WTC11 (cell line): ENCODE measurements at regions not wholly inside any gene's neighbourhood (a gene's known extent, or its start where the extent isn't known, plus 50 kb on each side); places are given as distances from the start of the nearest gene placed in this dataset.

Experiments used
- ATAC-seq: fragments of 200-7000 bp; cut with Tn5 transposase; 2 replicates; pipeline ENCODE4 v1.10.0; 2021; ENCODE audit warnings: mild to moderate bottlenecking, moderate library complexity
- CTCF ChIA-PET: fragments of 300-600 bp; sonication (Branson Sonifier 250); formaldehyde crosslinking; loops from one replicate; lab custom pipeline; 2021; ENCODE audit warnings: antibody characterized with exemption; lab: Charles Lee
- POLR2A ChIA-PET: fragments of 350-600 bp; sonication (Branson Sonifier 250); formaldehyde crosslinking; loops from one replicate; lab custom pipeline; 2021; ENCODE audit warnings: antibody characterized with exemption; lab: Charles Lee
- DNase-seq: peaks from one replicate; pipeline ENCODE4 v3.0.0; 2021; ENCODE audit warnings: low spot score
- H3K27ac Mint-ChIP-seq: 2 replicates; pipeline ENCODE4 v1.8.0; 2021; ENCODE audit warnings: mixed read lengths
- H3K27me3 Mint-ChIP-seq: 2 replicates; pipeline ENCODE4 v1.8.0; 2021; ENCODE audit warnings: low read depth, mild to moderate bottlenecking, moderate library complexity, mixed read lengths
- H3K36me3 Mint-ChIP-seq: 2 replicates; pipeline ENCODE4 v1.8.0; 2021; ENCODE audit warnings: mixed read lengths
- H3K4me1 Mint-ChIP-seq: 2 replicates; pipeline ENCODE4 v1.8.0; 2022; ENCODE audit warnings: mixed read lengths
- H3K4me3 Mint-ChIP-seq: 2 replicates; pipeline ENCODE4 v1.8.0; 2021; ENCODE audit warnings: mild to moderate bottlenecking, moderate library complexity, mixed read lengths
- H3K9me3 Mint-ChIP-seq: 2 replicates; pipeline ENCODE4 v1.8.0; 2021; ENCODE audit warnings: mixed read lengths
- ELF4 ChIP-seq: sonication (generic); formaldehyde crosslinking; IDR thresholded peaks from 2 replicates; pipeline ENCODE4 v1.8.1; 2022; ENCODE audit warnings: low read depth, mild to moderate bottlenecking, moderate library complexity, missing genetic modification reagents
- FOXK1 ChIP-seq: sonication (generic); formaldehyde crosslinking; IDR thresholded peaks from 2 replicates; pipeline ENCODE4 v1.8.0; 2022; ENCODE audit warnings: mild to moderate bottlenecking, moderate library complexity, missing genetic modification reagents
- NFYB ChIP-seq: sonication (generic); formaldehyde crosslinking; conservative IDR thresholded peaks from 2 replicates; pipeline ENCODE4 v1.8.0; 2022; ENCODE audit warnings: low read depth, missing genetic modification reagents
- RORB ChIP-seq: fragments of 250-450 bp; sonication (Bioruptor Pico); IDR thresholded peaks from 2 replicates; pipeline ENCODE4 v1.9.0; 2021; ENCODE audit warnings: mild to moderate bottlenecking
- TF ChIP-seq, protein P1 (sequence below): sonication (generic); formaldehyde crosslinking; IDR thresholded peaks from 2 replicates; pipeline ENCODE4 v1.8.1; 2023; ENCODE audit warnings: mild to moderate bottlenecking, missing genetic modification reagents
- TF ChIP-seq, protein P2 (sequence below): sonication (generic); formaldehyde crosslinking; IDR thresholded peaks from 2 replicates; pipeline ENCODE4 v1.8.0; 2022; ENCODE audit warnings: mild to moderate bottlenecking, missing genetic modification reagents
- TF ChIP-seq, protein P3 (sequence below): sonication (generic); formaldehyde crosslinking; IDR thresholded peaks from 2 replicates; pipeline ENCODE4 v1.8.1; 2022; ENCODE audit warnings: low read depth, missing genetic modification reagents, borderline replicate concordance
- TF ChIP-seq, protein P4 (sequence below): fragments of 250-450 bp; sonication (Bioruptor Pico); conservative IDR thresholded peaks from 2 replicates; pipeline ENCODE4 v1.9.0; 2021; ENCODE audit warnings: mild to moderate bottlenecking
- TF ChIP-seq, protein P5 (sequence below): fragments of 250-450 bp; sonication (Bioruptor Pico); IDR thresholded peaks from 2 replicates; pipeline ENCODE4 v1.9.0; 2021; ENCODE audit warnings: mild to moderate bottlenecking
- TF ChIP-seq, protein P6 (sequence below): fragments of 250-450 bp; sonication (Bioruptor Pico); IDR thresholded peaks from 2 replicates; pipeline ENCODE4 v1.9.0; 2021; ENCODE audit warnings: mild to moderate bottlenecking
- TF ChIP-seq, protein P7 (sequence below): sonication (generic); formaldehyde crosslinking; IDR thresholded peaks from 2 replicates; pipeline ENCODE4 v1.8.1; 2023; ENCODE audit warnings: mild to moderate bottlenecking, missing genetic modification reagents, moderate library complexity

DNA sequence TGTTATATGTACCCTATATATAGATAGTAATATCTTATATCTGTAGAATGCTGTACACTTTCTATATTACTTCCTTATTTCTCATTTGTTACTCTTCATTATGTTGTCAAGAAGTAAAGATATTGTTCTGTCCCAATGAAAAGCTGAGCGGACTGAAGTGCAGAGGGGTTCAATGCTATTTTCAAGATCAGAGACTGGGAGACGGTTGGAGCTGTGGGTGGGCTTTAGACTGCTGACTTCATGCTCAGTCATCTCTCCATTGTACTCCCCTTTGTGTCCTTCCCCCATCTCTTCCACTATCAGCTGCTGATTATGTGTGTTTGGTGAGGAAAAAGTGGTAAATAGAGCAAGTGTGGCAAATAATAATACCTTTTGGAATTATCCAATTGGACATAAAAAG lies 532.3 kb upstream of the ZNF608 start (continued):
- TF ChIP-seq RORB (CRISPR knock-in tag): no peak
- TF ChIP-seq, protein P1, sequence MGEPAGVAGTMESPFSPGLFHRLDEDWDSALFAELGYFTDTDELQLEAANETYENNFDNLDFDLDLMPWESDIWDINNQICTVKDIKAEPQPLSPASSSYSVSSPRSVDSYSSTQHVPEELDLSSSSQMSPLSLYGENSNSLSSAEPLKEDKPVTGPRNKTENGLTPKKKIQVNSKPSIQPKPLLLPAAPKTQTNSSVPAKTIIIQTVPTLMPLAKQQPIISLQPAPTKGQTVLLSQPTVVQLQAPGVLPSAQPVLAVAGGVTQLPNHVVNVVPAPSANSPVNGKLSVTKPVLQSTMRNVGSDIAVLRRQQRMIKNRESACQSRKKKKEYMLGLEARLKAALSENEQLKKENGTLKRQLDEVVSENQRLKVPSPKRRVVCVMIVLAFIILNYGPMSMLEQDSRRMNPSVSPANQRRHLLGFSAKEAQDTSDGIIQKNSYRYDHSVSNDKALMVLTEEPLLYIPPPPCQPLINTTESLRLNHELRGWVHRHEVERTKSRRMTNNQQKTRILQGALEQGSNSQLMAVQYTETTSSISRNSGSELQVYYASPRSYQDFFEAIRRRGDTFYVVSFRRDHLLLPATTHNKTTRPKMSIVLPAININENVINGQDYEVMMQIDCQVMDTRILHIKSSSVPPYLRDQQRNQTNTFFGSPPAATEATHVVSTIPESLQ: no peak

DNA sequence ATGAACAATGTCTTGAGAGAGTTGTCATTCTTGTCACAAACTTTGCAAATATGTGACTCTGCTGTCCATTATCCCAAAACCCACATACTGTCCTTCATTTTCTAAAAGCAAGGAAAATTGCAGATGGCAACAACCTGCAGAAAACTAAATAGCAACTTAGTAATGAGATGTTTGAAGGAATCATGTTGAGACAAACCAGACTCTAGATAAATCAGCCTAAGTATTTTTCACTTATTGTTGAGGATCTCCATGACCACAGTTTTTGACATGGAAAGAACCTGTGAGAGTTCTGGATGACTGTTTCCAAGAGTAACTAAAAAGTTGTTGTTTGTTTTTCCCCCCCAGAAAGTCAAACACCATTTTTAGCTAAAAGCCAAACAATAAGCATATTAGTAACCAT lies 535.2 kb upstream of the ZNF608 start:
- Mint-ChIP-seq H3K9me3 (no peaks in the 10 kb centered on the region), H3K36me3 (no peaks in the 10 kb centered on the region), H3K27ac (no peak overlapping the region), H3K4me1 (peaks cover 4% of the 10 kb centered on the region), H3K27me3 (no peaks in the 10 kb centered on the region), H3K4me3 (no peak overlapping the region)
- ATAC-seq: no peak
- ChIA-PET POLR2A (no interaction called here), CTCF (no interaction called here)
- TF ChIP-seq NFYB (no peak), FOXK1 (CRISPR knock-in tag) (no peak), ELF4 (CRISPR knock-in tag) (no peak)
- TF ChIP-seq, protein P2, sequence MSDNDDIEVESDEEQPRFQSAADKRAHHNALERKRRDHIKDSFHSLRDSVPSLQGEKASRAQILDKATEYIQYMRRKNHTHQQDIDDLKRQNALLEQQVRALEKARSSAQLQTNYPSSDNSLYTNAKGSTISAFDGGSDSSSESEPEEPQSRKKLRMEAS (CRISPR knock-in tag): no peak
- TF ChIP-seq, protein P3, sequence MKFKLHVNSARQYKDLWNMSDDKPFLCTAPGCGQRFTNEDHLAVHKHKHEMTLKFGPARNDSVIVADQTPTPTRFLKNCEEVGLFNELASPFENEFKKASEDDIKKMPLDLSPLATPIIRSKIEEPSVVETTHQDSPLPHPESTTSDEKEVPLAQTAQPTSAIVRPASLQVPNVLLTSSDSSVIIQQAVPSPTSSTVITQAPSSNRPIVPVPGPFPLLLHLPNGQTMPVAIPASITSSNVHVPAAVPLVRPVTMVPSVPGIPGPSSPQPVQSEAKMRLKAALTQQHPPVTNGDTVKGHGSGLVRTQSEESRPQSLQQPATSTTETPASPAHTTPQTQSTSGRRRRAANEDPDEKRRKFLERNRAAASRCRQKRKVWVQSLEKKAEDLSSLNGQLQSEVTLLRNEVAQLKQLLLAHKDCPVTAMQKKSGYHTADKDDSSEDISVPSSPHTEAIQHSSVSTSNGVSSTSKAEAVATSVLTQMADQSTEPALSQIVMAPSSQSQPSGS: no peak
- TF ChIP-seq, protein P4, sequence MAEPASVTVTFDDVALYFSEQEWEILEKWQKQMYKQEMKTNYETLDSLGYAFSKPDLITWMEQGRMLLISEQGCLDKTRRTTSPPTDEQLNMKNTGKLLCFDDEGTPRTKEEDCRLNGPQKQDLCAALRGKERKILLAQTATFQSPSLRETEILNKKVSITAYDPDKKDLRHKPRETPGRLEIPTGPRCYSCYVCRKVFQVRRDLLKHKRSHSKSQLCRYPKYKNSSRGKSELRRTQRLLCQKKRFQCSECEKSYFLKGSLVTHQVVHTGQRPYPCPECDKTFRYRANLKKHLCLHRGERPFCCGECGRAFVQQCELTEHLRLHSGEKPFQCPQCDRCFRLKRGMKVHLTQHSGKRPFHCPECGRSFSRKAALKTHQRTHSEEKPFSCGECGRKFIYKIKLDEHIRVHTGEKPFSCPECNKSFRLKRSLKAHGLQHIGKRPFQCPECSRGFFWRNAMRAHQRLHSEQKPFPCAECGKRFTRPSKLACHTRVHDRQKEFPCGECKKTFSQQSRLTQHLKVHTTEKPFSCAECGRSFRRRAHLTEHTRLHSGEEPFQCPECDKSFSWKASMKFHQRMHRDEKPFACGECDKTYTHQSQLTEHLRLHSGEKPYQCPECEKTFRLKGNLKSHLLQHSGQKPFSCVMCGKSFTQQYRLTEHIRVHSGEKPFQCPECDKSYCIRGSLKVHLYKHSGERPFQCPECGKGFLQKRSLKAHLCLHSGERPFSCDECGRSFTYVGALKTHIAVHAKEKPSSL (CRISPR knock-in tag): no peak
- DNase-seq: no peak

DNA sequence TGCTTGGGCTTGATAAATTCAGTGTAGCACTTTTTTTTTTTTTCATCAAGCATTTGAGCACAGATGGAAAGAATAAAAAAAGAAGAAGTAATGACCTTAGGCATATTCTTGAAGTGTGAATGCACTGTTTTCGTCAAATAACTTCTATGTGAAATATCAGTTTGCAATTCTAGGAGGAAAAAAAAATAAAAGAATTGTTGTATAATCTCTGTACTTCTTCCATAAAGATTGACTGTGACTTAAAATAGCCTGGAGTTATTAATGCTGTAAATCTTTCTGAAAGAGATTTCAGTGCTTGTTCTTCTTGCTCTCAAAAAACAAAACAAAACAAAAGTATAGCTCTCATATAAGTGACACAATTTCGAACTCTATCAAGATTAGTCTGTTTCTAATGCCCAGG lies 536.9 kb upstream of the ZNF608 start:
- ATAC-seq (no peak), DNase-seq (no peak)
- CTCF ChIA-PET: no interaction called here
- POLR2A ChIA-PET: no interaction called here
- no peaks in the 10 kb centered on the region for H3K9me3 Mint-ChIP-seq
- no peak overlapping the region for H3K27ac Mint-ChIP-seq
- H3K4me1 Mint-ChIP-seq: peaks cover 4% of the 10 kb centered on the region
- H3K36me3 Mint-ChIP-seq: no peaks in the 10 kb centered on the region
- H3K27me3 Mint-ChIP-seq: no peaks in the 10 kb centered on the region
- H3K4me3 Mint-ChIP-seq: no peak overlapping the region
- TF ChIP-seq, protein P5, sequence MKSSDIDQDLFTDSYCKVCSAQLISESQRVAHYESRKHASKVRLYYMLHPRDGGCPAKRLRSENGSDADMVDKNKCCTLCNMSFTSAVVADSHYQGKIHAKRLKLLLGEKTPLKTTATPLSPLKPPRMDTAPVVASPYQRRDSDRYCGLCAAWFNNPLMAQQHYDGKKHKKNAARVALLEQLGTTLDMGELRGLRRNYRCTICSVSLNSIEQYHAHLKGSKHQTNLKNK (CRISPR knock-in tag): no peak
- TF ChIP-seq, protein P6, sequence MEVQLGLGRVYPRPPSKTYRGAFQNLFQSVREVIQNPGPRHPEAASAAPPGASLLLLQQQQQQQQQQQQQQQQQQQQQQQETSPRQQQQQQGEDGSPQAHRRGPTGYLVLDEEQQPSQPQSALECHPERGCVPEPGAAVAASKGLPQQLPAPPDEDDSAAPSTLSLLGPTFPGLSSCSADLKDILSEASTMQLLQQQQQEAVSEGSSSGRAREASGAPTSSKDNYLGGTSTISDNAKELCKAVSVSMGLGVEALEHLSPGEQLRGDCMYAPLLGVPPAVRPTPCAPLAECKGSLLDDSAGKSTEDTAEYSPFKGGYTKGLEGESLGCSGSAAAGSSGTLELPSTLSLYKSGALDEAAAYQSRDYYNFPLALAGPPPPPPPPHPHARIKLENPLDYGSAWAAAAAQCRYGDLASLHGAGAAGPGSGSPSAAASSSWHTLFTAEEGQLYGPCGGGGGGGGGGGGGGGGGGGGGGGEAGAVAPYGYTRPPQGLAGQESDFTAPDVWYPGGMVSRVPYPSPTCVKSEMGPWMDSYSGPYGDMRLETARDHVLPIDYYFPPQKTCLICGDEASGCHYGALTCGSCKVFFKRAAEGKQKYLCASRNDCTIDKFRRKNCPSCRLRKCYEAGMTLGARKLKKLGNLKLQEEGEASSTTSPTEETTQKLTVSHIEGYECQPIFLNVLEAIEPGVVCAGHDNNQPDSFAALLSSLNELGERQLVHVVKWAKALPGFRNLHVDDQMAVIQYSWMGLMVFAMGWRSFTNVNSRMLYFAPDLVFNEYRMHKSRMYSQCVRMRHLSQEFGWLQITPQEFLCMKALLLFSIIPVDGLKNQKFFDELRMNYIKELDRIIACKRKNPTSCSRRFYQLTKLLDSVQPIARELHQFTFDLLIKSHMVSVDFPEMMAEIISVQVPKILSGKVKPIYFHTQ (CRISPR knock-in tag): no peak
- TF ChIP-seq, protein P7, sequence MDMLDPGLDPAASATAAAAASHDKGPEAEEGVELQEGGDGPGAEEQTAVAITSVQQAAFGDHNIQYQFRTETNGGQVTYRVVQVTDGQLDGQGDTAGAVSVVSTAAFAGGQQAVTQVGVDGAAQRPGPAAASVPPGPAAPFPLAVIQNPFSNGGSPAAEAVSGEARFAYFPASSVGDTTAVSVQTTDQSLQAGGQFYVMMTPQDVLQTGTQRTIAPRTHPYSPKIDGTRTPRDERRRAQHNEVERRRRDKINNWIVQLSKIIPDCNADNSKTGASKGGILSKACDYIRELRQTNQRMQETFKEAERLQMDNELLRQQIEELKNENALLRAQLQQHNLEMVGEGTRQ (CRISPR knock-in tag): no peak
